WI38 (cell line): ENCODE measurements at regions not wholly inside any gene's neighbourhood (a gene's known extent, or its start where the extent isn't known, plus 50 kb on each side); places are given as distances from the start of the nearest gene placed in this dataset.

Experiments used
- H3K4me3 ChIP-seq: 2 replicates; pipeline ENCODE4 v1.5.1; 2011; ENCODE audit warnings: low read depth, mild to moderate bottlenecking, control low read depth, low read length
- TF ChIP-seq, protein P1 (sequence below): IDR thresholded peaks from 2 replicates; pipeline ENCODE4 v1.5.1; 2012; ENCODE audit warnings: low read depth, mild to moderate bottlenecking, control low read depth, low read length

DNA sequence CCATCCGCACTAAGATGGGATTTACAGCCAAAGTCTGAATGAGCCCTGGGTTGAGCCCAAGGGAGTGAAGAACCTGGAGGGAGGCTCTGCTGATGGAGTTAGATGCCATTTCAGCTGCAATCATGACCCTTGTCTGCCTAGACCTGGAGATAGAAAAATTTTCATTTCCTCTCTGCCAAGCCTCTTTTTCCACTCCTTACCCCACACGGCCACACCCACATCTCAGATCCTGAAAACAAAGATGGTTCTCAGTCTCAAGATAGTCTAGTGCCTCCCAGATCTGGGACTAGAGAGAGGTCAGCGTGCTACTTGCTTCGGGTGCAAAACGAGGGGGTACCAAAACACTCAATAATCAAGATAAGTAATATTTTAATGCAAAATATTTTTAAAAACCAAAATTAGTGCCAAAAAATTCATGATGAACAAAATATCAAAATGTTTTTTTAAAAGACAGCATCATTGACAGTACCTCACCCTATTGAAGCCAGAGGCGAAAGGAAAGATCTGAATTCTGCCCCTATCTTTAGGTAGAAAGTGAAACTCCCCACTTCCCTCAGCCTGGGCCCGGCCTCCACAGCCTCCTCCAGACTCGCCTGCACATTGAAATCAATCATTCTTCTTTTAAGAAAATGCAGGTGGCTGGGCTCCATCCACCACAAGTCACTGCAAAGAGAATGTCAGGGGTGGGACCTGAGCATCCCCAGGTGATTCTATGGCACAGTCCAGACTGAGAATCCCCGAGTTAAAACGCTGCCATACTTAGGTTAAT, 57.8 kb upstream of the GPR45 start:
- TF ChIP-seq, protein P1, sequence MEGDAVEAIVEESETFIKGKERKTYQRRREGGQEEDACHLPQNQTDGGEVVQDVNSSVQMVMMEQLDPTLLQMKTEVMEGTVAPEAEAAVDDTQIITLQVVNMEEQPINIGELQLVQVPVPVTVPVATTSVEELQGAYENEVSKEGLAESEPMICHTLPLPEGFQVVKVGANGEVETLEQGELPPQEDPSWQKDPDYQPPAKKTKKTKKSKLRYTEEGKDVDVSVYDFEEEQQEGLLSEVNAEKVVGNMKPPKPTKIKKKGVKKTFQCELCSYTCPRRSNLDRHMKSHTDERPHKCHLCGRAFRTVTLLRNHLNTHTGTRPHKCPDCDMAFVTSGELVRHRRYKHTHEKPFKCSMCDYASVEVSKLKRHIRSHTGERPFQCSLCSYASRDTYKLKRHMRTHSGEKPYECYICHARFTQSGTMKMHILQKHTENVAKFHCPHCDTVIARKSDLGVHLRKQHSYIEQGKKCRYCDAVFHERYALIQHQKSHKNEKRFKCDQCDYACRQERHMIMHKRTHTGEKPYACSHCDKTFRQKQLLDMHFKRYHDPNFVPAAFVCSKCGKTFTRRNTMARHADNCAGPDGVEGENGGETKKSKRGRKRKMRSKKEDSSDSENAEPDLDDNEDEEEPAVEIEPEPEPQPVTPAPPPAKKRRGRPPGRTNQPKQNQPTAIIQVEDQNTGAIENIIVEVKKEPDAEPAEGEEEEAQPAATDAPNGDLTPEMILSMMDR: no peak
- no peak overlapping the region for H3K4me3 ChIP-seq

DNA sequence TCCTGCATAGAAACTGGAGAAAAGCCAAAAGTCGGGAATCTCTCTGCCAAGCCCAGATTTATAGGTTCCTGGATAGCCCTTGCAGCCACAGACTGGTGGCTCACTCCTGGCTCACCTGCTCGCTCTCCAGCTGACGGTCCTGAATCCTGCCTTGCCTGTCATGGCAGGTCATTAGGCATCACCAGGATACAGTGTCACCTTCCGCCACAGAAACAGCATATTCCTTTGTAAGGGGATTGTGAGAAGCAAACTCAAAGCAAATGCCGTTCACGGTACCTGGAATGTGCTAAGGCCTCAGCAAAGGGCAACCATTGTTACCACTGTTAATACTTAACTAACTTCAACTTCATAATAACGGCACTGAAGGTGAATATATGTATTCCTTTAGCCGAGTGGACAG, 57.1 kb upstream of the GPR45 start:
- TF ChIP-seq, protein P1: no peak
- no peak overlapping the region for H3K4me3 ChIP-seq

GRCh38 chr2:105186967-105187498, 54.5 kb upstream of the GPR45 start:
- TF ChIP-seq, protein P1: no peak
- no peak overlapping the region for H3K4me3 ChIP-seq

- H3K4me3 ChIP-seq: no peak overlapping the region
- TF ChIP-seq, protein P1: no peak
Measured at GRCh38 chr2:105187531-105187930, 54.0 kb upstream of the GPR45 start.

- TF ChIP-seq, protein P1: no peak
- no peak overlapping the region for H3K4me3 ChIP-seq
Measured at GRCh38 chr2:105188343-105188742, 53.2 kb upstream of the GPR45 start.
